CD1c-positive myeloid dendritic cell (primary cell): ENCODE measurements at regions not wholly inside any gene's neighbourhood (a gene's known extent, or its start where the extent isn't known, plus 50 kb on each side); places are given as distances from the start of the nearest gene placed in this dataset.
"Not testable (repeated sequence)": the region's sequence is repeated elsewhere in the genome, so short reads cannot be mapped to it uniquely, and the experiment has no call there.

Experiments used
- DNase-seq: peaks from one replicate; pipeline ENCODE4 v3.0.0-alpha.2; 2016; ENCODE audit errors: extremely low spot score

DNA sequence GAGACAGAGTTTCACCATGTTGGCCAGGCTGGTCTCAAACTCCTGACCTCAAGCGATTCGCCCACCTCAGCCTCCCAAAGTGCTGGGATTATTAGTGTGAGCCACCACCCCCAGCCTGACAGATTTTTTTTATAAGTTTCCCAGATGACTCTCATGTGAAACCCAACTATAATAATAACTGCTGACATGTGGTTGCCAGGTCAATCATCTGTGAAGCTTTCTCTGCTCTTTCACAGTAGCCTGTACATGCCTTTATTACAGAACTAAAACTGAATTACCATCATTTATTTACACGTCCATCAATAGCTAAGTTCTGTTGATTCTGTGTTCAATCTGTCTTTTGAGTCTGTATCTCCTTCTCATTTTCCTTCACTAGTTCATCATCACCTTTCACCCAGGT, 218.5 kb downstream of the RPS29 start:
- no peak for DNase-seq

- DNase-seq: no peak
Observed at GRCh38 chr14:49366416-49366815, 219.8 kb downstream of the RPS29 start.

- no peak for DNase-seq
Observed at GRCh38 chr14:49364752-49365117, 221.4 kb downstream of the RPS29 start.

- DNase-seq: no peak
Observed at GRCh38 chr14:49363821-49364751, 222.1 kb downstream of the RPS29 start.

DNA sequence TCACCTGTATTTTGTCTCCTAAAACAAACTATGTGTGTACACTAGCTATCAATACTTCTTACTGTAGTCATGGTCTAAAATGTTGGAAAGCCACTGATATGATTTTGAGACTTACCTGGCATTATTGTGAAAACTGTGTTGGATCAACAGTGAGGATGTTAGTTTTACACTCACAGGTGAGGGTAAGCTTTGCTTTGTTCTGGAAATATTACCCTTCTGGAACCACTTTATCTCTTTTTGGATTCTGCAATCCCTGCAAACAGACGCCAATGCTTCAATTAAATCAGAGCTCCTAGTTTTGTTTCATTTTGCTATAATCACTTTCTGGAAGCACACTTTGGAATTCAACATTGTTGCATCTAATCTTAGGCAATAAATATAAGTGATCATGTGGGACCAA, 223.3 kb downstream of the RPS29 start:
- DNase-seq: no peak

- no peak for DNase-seq
Observed at GRCh38 chr14:49339130-49339529, 247.1 kb downstream of the RPS29 start.

DNA sequence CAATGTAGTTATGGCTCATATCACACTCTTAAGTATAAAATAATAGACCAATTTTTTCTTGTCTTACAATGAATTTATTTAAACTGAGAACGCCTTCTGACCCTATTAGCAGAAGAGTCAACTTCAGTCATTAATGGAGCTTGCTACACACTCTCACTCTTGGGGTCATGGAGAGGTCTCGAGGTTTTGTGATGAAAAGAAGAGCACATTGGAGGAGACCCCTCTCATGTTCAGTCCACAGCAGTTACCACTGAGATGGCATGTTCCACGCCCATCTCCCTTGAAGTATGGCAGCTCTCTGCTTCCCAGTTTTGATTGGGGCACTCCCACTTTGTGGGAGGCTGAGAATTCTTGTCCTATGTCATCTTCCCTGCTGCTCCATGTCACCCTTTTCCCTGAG, 266.4 kb downstream of the RPS29 start:
- DNase-seq: no peak

GRCh38 chr14:49315570-49315969, 270.6 kb downstream of the RPS29 start:
- DNase-seq: no peak

GRCh38 chr14:49314737-49315136, 271.4 kb downstream of the RPS29 start:
- DNase-seq: no peak

GRCh38 chr14:49313108-49313507, 273.1 kb downstream of the RPS29 start:
- DNase-seq: no peak

- DNase-seq: no peak
Observed at GRCh38 chr14:49310298-49310697, 275.9 kb downstream of the RPS29 start.

DNA sequence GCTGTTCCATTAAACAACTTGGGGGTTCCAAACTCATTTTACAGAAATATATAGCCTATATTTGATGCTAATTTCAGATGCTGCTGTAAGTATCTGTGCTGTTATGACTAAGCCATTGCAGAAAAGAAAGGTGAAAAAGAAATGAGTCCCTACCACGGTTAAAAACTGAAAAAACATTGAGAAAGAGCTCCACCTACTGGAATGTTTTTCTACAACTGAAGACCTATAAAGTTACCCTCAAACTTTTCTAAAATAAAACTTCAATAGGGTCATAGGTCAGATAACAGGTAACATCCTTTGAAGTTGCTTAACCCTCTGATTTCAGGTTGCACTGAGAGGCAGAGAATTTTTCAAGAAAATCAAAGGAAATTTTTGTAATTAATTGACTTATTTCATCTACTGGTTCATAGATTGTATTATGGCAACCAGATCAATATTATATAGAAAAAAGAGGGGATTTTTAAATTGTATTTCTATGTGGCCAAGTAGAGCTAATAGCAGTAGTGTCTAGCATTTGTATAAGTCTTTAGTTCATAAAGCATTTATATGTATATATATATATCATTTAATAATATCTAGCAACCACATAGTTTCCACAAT, 279.9 kb downstream of the RPS29 start:
- DNase-seq: peak; percentile 6

- DNase-seq: no peak
Observed at GRCh38 chr14:49303946-49304516, 282.1 kb downstream of the RPS29 start.

- no peak for DNase-seq
Observed at GRCh38 chr14:49297102-49297501, 289.1 kb downstream of the RPS29 start.

DNA sequence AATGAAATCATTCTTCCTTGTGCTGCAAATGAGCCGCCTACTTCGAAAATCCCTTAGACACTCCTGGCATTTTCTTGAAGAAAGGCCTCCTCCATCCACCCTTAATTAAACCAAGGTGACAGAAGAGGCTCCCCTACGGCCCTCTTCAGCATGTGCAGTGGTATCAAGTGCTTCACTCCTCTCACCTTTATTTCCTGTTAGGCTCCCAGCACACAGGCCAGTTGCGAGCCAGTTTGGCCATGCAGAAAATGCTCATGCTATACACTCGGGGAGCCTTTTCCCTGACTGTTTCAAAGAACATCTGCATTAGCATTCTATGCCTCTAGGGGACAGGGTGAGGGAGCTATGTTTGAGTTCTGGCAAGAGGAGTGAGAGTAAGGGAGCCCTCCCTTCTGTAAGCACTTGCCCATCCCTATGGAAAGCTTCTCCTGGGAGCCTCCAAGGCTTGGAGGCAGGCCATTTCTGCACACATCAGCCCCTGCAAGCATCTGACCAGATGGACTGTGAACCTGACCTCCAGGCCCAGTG, 291.5 kb downstream of the RPS29 start:
- DNase-seq: no peak

- DNase-seq: no peak
Observed at GRCh38 chr14:49287004-49287403, 299.2 kb downstream of the RPS29 start.

- no peak for DNase-seq
Observed at GRCh38 chr14:49286257-49286983, 299.8 kb downstream of the RPS29 start.

DNA sequence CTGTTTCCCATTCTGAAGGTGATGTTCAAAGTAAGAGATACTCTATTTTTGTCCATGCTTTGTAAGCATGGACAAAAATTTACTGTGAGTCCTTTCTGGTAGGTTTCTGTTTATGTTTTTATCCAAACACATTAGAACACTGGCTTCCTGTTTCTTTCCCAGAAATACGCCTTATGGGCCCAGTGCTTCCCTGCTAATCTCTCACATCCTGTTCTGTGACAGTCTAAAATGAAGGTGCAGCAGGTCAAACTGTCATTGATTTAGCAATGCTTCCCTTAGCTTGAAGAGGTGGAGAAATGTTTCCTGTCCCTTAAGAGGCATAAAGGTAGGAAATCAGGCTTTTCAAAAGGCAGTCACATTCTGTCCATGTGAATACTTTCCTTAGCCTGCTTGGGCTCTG, 305.6 kb downstream of the RPS29 start:
- DNase-seq: no peak

GRCh38 chr14:49250517-49250916, 335.7 kb downstream of the RPS29 start:
- no peak for DNase-seq

- no peak for DNase-seq
Observed at GRCh38 chr14:49250109-49250508, 336.1 kb downstream of the RPS29 start.

- no peak for DNase-seq
Observed at GRCh38 chr14:49249022-49249421, 337.2 kb downstream of the RPS29 start.

- DNase-seq: not testable (repeated sequence)
Observed at GRCh38 chr14:49243777-49244176, 342.4 kb downstream of the RPS29 start.
